Esophagus muscularis mucosa (tissue), 4 donors: ENCODE measurements at regions not wholly inside any gene's neighbourhood (a gene's known extent, or its start where the extent isn't known, plus 50 kb on each side); places are given as distances from the start of the nearest gene placed in this dataset.

Experiments
- DNase-seq: peaks from one replicate; pipeline ENCODE4 v3.0.0-alpha.2; 2017; ENCODE audit errors: extremely low spot score
- H3K27ac ChIP-seq, 4 donors: fragments of 200-600 bp; sonication (generic); replicated peaks in 1 of 4; 1 replicate in 3 of 4; 2 replicates in 1 of 4; pipeline ENCODE4 v1.5.1; 2016 to 2019; ENCODE audit warnings: mild to moderate bottlenecking in 1 of 4
- H3K27me3 ChIP-seq, 4 donors: fragments of 200-600 bp; sonication (generic); one replicate each; pipeline versions ENCODE4 v1.5.1 to v1.6.0; 2016 to 2019
- H3K36me3 ChIP-seq, 4 donors: fragments of 200-600 bp; sonication (generic); one replicate each; pipeline ENCODE4 v1.5.1; 2016 to 2019
- H3K4me1 ChIP-seq, 4 donors: fragments of 200-600 bp; sonication (generic); one replicate each; pipeline ENCODE4 v1.5.1; 2016 to 2019
- H3K4me3 ChIP-seq, 4 donors: fragments of 200-600 bp; sonication (generic); 1 replicate in 2 of 4; 2 replicates in 2 of 4; pipeline ENCODE4 v1.5.1; 2016 to 2019; ENCODE audit warnings: mild to moderate bottlenecking in 4 of 4, moderate library complexity in 1 of 4
- H3K9me3 ChIP-seq, 4 donors: fragments of 200-600 bp; sonication (generic); 1 replicate in 3 of 4; 2 replicates in 1 of 4; pipeline ENCODE4 v1.5.1; 2016 to 2019
- CTCF ChIP-seq, 3 experiments: fragments of 200-600 bp in 2 of 3; fragments of 450-650 bp in 1 of 3; sonication (generic) in 2 of 3; IDR thresholded peaks; one replicate each; pipeline ENCODE4 v1.5.1; 2017 to 2019; ENCODE audit warnings: antibody characterized with exemption in 3 of 3, mild to moderate bottlenecking in 2 of 3, moderate library complexity in 1 of 3
- EP300 ChIP-seq: sonication (generic); formaldehyde crosslinking; IDR thresholded peaks from one replicate; pipeline ENCODE4 v1.6.1; 2017; ENCODE audit warnings: antibody characterized with exemption
- POLR2A ChIP-seq: fragments of 450-650 bp; IDR thresholded peaks from one replicate; pipeline ENCODE4 v1.6.1; 2017; ENCODE audit warnings: antibody characterized with exemption, moderate library complexity, mild to moderate bottlenecking, low read depth
- POLR2AphosphoS5 ChIP-seq, 2 donors: sonication (generic); formaldehyde crosslinking; IDR thresholded peaks; one replicate each; pipeline ENCODE4 v1.6.1; 2017; ENCODE audit warnings: antibody characterized with exemption in 2 of 2
- WGBS: methylation state at CpG from one replicate; pipeline ENCODE4 v1.1.5; 2018; 5-methylcytosine and 5-hydroxymethylcytosine counted together
- intact Hi-C: fragments of 100-400 bp; cut with DNase I; formaldehyde crosslinking; loops from one replicate; pipeline ENCODE4 v1.15.1; 2023

- intact Hi-C loops: no loop called here
Observed at GRCh38 chr12:97275728-97276590, 186.6 kb upstream of the RMST start.

GRCh38 chr12:97276661-97277429 lies 185.8 kb upstream of the RMST start:
- Histone ChIP-seq H3K4me3 (no peak overlapping the region), H3K36me3 (no peaks in the 10 kb centered on the region), H3K4me1 (peaks cover 0 to 18% (median 12%) of the 10 kb centered on the region in 4 donors), H3K27ac (no peak overlapping the region), H3K9me3 (no peaks in the 10 kb centered on the region), H3K27me3 (no peaks in the 10 kb centered on the region)
- TF ChIP-seq CTCF (IDR thresholded peaks at IDR 0.05): no peak
- no peak for TF ChIP-seq POLR2AphosphoS5 (IDR thresholded peaks at IDR 0.05)
- TF ChIP-seq POLR2A: no peak
- TF ChIP-seq EP300: no peak
- peak; percentile 57 for DNase-seq
- intact Hi-C loops: no loop called here
- 88% methylated on average over 1 of the region's 1 CpG for WGBS

More at GRCh38 chr12:97275728-97276590, 186.6 kb upstream of the RMST start:
- WGBS: 49% methylated on average over 15 of the region's 15 CpGs
- Histone ChIP-seq H3K4me3 (no peak overlapping the region), H3K36me3 (no peaks in the 10 kb centered on the region), H3K27me3 (no peaks in the 10 kb centered on the region), H3K27ac (no peak overlapping the region), H3K9me3 (no peaks in the 10 kb centered on the region), H3K4me1 (peaks cover 0 to 18% (median 12%) of the 10 kb centered on the region in 4 donors)
- DNase-seq: peak; percentile 79
- TF ChIP-seq POLR2A (no peak), POLR2AphosphoS5 (IDR thresholded peaks at IDR 0.05) (no peak), CTCF (IDR thresholded peaks at IDR 0.05) (no peak), EP300 (no peak)

- no peaks in the 10 kb centered on the region for H3K4me1 ChIP-seq
- TF ChIP-seq POLR2A: no peak
- no peak for TF ChIP-seq CTCF (IDR thresholded peaks at IDR 0.05)
- no peak for TF ChIP-seq POLR2AphosphoS5 (IDR thresholded peaks at IDR 0.05)
- TF ChIP-seq EP300: no peak
- H3K4me3 ChIP-seq: no peak overlapping the region
- no peak overlapping the region for H3K27ac ChIP-seq
- H3K9me3 ChIP-seq: no peaks in the 10 kb centered on the region
- intact Hi-C loops: no loop called here
- no peak for DNase-seq
- 87% methylated on average over 8 of the region's 8 CpGs for WGBS
- H3K27me3 ChIP-seq: peaks cover 0 to 3% (median 0%) of the 10 kb centered on the region in 4 donors
- no peaks in the 10 kb centered on the region for H3K36me3 ChIP-seq
Observed at GRCh38 chr12:97283297-97283696, 179.3 kb upstream of the RMST start.

GRCh38 chr12:97288531-97288930 lies 174.1 kb upstream of the RMST start:
- no peak for TF ChIP-seq CTCF (IDR thresholded peaks at IDR 0.05)
- no peak for TF ChIP-seq POLR2AphosphoS5 (IDR thresholded peaks at IDR 0.05)
- TF ChIP-seq EP300: no peak
- TF ChIP-seq POLR2A: no peak
- H3K9me3 ChIP-seq: no peaks in the 10 kb centered on the region
- intact Hi-C loops: no loop called here

More at GRCh38 chr12:97288531-97288930, 174.1 kb upstream of the RMST start:
- Histone ChIP-seq H3K36me3 (no peaks in the 10 kb centered on the region), H3K27ac (no peak overlapping the region), H3K27me3 (peaks cover 0 to under 1% (median 0%) of the 10 kb centered on the region in 4 donors), H3K4me3 (no peak overlapping the region), H3K4me1 (no peaks in the 10 kb centered on the region)
- WGBS: 81% methylated on average over 3 of the region's 3 CpGs
- DNase-seq: peak; percentile 10
